ENCODE measurements at regions not wholly inside any gene's neighbourhood (a gene's known extent, or its start where the extent isn't known, plus 50 kb on each side); places are given as distances from the start of the nearest gene placed in this dataset.

- TF ChIP-seq EZH2 (IDR thresholded peaks at IDR 0.05; ENCODE audit: low read length): no peak
- TF ChIP-seq, protein P1, sequence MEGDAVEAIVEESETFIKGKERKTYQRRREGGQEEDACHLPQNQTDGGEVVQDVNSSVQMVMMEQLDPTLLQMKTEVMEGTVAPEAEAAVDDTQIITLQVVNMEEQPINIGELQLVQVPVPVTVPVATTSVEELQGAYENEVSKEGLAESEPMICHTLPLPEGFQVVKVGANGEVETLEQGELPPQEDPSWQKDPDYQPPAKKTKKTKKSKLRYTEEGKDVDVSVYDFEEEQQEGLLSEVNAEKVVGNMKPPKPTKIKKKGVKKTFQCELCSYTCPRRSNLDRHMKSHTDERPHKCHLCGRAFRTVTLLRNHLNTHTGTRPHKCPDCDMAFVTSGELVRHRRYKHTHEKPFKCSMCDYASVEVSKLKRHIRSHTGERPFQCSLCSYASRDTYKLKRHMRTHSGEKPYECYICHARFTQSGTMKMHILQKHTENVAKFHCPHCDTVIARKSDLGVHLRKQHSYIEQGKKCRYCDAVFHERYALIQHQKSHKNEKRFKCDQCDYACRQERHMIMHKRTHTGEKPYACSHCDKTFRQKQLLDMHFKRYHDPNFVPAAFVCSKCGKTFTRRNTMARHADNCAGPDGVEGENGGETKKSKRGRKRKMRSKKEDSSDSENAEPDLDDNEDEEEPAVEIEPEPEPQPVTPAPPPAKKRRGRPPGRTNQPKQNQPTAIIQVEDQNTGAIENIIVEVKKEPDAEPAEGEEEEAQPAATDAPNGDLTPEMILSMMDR (optimal IDR thresholded peaks at IDR 0.05 in 1 of 3, IDR thresholded peaks at IDR 0.05 in 1 of 3, conservative IDR thresholded peaks at IDR 0.05 in 1 of 3; ENCODE audit: extremely low read depth in 1 of 3, insufficient read depth in 2 of 3, low read length in 3 of 3): peak; percentile 22 to 58 (median 46)
Observed at GRCh38 chr1:239951511-239952140, 140.1 kb upstream of the FMN2 start.

Data from keratinocyte (primary cell).